ENCODE measurements at regions not wholly inside any gene's neighbourhood (a gene's known extent, or its start where the extent isn't known, plus 50 kb on each side); places are given as distances from the start of the nearest gene placed in this dataset.

GRCh38 chr14:83297361-83297760 is 1763.7 kb upstream of the SEL1L start:
- TF ChIP-seq, protein P1, sequence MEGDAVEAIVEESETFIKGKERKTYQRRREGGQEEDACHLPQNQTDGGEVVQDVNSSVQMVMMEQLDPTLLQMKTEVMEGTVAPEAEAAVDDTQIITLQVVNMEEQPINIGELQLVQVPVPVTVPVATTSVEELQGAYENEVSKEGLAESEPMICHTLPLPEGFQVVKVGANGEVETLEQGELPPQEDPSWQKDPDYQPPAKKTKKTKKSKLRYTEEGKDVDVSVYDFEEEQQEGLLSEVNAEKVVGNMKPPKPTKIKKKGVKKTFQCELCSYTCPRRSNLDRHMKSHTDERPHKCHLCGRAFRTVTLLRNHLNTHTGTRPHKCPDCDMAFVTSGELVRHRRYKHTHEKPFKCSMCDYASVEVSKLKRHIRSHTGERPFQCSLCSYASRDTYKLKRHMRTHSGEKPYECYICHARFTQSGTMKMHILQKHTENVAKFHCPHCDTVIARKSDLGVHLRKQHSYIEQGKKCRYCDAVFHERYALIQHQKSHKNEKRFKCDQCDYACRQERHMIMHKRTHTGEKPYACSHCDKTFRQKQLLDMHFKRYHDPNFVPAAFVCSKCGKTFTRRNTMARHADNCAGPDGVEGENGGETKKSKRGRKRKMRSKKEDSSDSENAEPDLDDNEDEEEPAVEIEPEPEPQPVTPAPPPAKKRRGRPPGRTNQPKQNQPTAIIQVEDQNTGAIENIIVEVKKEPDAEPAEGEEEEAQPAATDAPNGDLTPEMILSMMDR (IDR thresholded peaks at IDR 0.05; ENCODE audit: borderline replicate concordance, extremely low read depth, low read length, poor library complexity, severe bottlenecking), result no peak
- TF ChIP-seq EZH2 (IDR thresholded peaks at IDR 0.05; ENCODE audit: borderline replicate concordance, low read depth, low read length, severe bottlenecking), result no peak

Measured in DND-41 (cell line).